OCI-LY7 (cell line): ENCODE measurements at regions not wholly inside any gene's neighbourhood (a gene's known extent, or its start where the extent isn't known, plus 50 kb on each side); places are given as distances from the start of the nearest gene placed in this dataset.

Experiments used
- CTCF ChIP-seq: fragments of 200-600 bp; sonication (generic); conservative IDR thresholded peaks from 2 replicates; pipeline ENCODE4 v1.5.1; 2014; ENCODE audit warnings: mild to moderate bottlenecking, antibody characterized with exemption, low read length, moderate library complexity, mixed read lengths
- EZH2phosphoT487 ChIP-seq: fragments of 200-600 bp; sonication (generic); IDR thresholded peaks from 2 replicates; pipeline ENCODE4 v1.6.1; 2018; ENCODE audit warnings: low read depth, borderline replicate concordance, mild to moderate bottlenecking, mixed run types, antibody characterized with exemption, low read length, moderate library complexity, mixed read lengths

- TF ChIP-seq CTCF (no peak), EZH2phosphoT487 (no peak)
Observed at GRCh38 chr20:37577981-37578380, 50.3 kb upstream of the BLCAP start.
